Rectal smooth muscle tissue (tissue), 1 donor: ENCODE measurements at regions not wholly inside any gene's neighbourhood (a gene's known extent, or its start where the extent isn't known, plus 50 kb on each side); places are given as distances from the start of the nearest gene placed in this dataset.
"Not testable (repeated sequence)": the region's sequence is repeated elsewhere in the genome, so short reads cannot be mapped to it uniquely, and the experiment has no call there.

Experiments used
- H3K27ac ChIP-seq: one replicate; pipeline ENCODE4 v1.7.0; 2013; ENCODE audit warnings: low read depth, low read length, inconsistent platforms
- H3K27me3 ChIP-seq: one replicate; pipeline ENCODE4 v1.7.0; 2013; ENCODE audit warnings: low read length; ENCODE audit not compliant: control insufficient read depth, insufficient read depth
- H3K36me3 ChIP-seq: one replicate; pipeline ENCODE4 v1.7.0; 2013; ENCODE audit warnings: low read length; ENCODE audit not compliant: control insufficient read depth, insufficient read depth
- H3K4me1 ChIP-seq: one replicate; pipeline ENCODE4 v1.7.0; 2013; ENCODE audit warnings: low read length; ENCODE audit not compliant: control insufficient read depth, insufficient read depth
- H3K4me3 ChIP-seq: one replicate; pipeline ENCODE4 v1.7.0; 2013; ENCODE audit warnings: low read length
- H3K9ac ChIP-seq: one replicate; pipeline ENCODE4 v1.7.0; 2013; ENCODE audit warnings: low read length

DNA sequence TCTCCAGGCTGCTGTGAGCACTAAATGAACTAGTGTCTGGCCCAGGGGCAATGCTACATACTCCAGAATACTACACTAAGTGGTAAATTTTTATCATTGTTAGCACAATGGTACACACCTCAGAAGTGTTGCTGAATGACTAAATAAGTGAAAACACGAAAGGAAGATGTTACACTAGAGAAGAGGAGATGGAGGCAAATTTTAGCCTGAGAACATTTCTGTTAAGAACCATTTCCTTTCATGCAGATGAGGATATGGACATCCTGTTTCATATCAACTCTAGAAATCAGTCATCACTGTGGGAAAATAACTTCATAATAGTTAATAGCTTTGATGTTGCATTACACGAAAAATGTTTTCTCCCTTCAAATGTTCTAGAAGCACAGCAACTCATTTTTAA, 117.6 kb upstream of the STK17B start:
- Histone ChIP-seq H3K4me1 (no peaks in the 10 kb centered on the region), H3K27ac (no peak overlapping the region), H3K9ac (no peak overlapping the region), H3K4me3 (no peak overlapping the region), H3K27me3 (no peaks in the 10 kb centered on the region), H3K36me3 (no peaks in the 10 kb centered on the region)

DNA sequence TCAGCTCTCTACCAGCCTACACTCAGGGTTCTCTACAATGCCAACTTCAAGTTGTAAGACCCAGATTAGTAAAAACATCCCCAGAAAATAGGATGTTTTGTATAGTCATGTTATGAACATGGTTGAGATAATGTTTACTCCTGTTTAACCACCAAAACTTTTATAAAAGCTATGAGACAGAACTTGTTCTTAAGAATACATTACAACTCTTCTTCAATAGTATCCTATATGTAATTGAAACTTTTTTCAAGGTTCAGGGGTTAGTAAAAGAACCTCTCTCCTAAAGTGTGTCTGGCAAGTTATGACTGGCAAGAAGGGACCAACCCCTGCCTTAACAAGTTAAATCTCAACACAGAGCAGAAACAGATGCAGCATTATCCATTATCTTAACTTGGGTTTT, 118.8 kb upstream of the STK17B start:
- Histone ChIP-seq H3K4me1 (no peaks in the 10 kb centered on the region), H3K4me3 (no peak overlapping the region)

DNA sequence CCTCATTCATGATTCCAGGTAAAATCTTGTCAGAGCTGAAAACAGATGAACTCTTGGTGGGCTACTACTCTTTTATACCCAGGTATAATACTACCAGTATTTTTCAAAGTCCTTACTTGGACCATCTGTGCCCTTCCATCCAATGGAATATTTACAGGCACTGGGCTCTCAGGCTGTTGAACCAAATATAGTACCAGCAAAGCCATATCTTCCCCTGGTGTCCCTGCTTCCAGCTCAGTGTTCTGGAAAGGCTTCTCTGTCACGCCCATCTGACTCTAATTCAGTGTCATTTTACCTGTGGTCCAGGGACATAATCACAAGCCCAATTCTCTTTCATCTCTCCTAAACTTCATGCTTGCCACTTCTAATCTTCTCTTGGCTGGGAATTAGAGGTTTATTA, 119.2 kb upstream of the STK17B start:
- no peak overlapping the region for H3K27ac ChIP-seq
- H3K27me3 ChIP-seq = no peaks in the 10 kb centered on the region
- no peaks in the 10 kb centered on the region for H3K4me1 ChIP-seq
- no peaks in the 10 kb centered on the region for H3K36me3 ChIP-seq
- H3K9ac ChIP-seq = no peak overlapping the region
- no peak overlapping the region for H3K4me3 ChIP-seq

More for the DNA sequence above, 118.8 kb upstream of the STK17B start:
- no peaks in the 10 kb centered on the region for H3K27me3 ChIP-seq
- no peaks in the 10 kb centered on the region for H3K36me3 ChIP-seq
- H3K27ac ChIP-seq = no peak overlapping the region
- H3K9ac ChIP-seq = no peak overlapping the region

DNA sequence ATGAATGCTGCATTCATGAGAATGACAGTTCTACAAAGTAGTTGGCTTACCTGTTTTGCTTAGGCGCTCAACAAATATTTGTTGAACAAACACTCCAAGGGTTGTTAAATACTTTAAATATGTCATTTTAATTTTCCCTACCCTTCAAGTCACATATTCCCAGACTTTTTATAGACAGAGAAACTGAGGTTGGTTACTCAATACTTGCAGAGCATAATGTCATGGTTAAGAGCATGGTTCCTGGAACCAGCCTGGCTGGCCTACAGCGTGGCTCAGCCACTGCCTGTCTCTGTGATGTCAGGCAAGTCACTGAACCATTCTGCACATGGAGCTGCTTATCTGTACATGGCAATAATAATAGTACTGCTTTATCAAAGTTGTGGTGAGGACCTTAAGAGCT, 120.0 kb upstream of the STK17B start:
- Histone ChIP-seq H3K4me1 (no peaks in the 10 kb centered on the region), H3K36me3 (no peaks in the 10 kb centered on the region), H3K9ac (no peak overlapping the region), H3K27ac (no peak overlapping the region), H3K4me3 (no peak overlapping the region), H3K27me3 (no peaks in the 10 kb centered on the region)

DNA sequence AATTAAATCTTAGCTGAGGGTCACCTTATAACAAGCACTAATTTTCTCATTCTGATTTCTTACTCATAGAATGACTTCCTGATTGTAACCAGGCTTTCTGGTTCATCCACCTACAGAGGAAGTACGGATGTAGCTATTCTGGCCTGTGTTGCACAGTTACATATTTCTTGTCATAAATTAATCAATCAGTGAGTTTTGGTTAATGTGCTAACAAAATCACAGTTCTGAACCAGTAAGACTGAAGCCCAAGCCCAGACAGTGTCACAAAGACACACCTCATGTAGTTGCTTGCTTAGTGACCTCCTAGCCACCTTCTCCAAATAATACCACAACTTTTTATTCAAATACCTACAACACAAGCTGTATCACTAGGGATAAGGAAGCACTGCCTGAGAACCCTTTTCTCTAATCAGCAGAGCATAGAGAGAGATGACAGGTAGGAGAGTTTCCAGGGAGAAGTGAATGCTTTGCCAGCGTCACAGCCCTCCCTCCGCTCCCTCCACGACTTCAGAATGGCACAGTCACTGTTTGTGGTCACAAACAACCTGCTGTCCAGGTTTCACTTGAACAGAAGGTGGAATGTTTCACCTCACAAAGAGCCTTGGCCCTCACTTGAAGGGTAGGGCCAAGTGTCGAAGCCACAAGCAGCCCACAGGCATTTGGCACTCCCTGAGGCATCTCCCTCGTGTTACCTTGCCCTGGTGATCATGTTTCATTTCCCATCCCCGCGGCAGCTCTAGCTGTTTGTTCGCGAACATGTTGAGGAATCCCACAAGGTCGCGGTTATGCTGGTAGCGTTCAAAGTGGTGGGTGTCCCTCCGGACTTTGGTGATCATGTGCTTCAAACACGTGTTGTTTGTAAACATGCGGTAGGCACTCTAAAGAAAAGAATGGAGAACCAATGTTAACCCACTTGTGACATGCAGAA, 120.8 kb upstream of the STK17B start:
- Histone ChIP-seq H3K9ac (no peak overlapping the region), H3K27ac (no peak overlapping the region), H3K4me3 (no peak overlapping the region), H3K27me3 (no peaks in the 10 kb centered on the region), H3K4me1 (no peaks in the 10 kb centered on the region), H3K36me3 (no peaks in the 10 kb centered on the region)

DNA sequence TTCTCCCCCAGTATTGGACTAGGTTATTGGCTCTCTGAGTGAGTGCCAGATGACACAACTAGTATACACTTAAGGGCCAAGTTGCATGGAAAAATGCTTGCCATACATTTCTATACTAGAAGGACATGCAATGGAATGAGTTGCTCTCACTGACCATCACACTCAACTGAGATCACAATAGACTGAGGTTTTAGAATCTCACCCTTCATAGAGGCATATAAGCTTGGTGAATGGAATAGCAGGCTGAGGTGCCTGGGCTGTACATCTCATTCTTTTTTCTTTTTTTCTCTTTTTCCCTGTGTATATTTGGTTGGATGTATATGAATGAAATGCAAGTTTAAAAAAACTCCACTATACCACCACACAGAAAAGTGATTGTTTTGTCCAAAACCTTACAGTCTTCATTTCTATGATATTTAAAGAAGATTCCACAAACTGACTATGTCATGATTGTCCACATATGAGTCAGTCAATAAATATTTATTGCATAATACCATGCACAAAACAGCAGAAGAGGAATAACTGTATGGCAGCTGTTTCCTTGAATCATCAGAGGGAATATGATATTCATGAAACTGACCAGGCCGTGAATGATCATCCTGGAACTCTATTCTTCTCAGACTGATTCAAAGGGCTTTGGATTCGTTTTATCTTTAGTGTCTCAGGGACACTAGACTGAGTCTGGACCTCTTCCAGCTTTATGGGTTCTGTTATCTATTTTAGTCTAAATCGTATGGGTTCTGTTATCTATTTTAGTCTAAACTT, 122.6 kb upstream of the STK17B start:
- no peaks in the 10 kb centered on the region for H3K27me3 ChIP-seq
- no peak overlapping the region for H3K4me3 ChIP-seq
- H3K9ac ChIP-seq = no peak overlapping the region
- H3K27ac ChIP-seq = no peak overlapping the region
- no peaks in the 10 kb centered on the region for H3K4me1 ChIP-seq
- H3K36me3 ChIP-seq = no peaks in the 10 kb centered on the region

DNA sequence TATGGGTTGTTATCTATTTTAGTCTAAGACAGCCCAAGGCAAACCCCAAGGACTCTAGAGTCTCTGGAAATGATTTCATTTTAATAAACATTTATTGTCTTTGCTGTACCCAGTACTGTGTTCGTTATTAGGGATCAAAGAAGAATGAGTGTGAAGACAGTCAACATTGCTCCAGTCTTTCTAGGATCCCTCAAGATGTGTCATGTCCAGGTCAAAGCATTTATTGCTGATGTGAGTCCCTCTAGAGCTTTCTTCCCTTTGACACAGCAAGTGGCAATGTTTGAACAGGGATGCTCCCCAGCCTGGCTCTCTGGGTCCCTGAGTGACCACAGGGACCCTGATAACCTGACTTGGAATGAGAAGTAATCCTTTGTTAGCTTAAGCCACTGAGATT, 123.1 kb upstream of the STK17B start:
- H3K36me3 ChIP-seq = no peaks in the 10 kb centered on the region
- no peak overlapping the region for H3K9ac ChIP-seq
- H3K27ac ChIP-seq = no peak overlapping the region
- H3K27me3 ChIP-seq = no peaks in the 10 kb centered on the region
- no peak overlapping the region for H3K4me3 ChIP-seq
- no peaks in the 10 kb centered on the region for H3K4me1 ChIP-seq

DNA sequence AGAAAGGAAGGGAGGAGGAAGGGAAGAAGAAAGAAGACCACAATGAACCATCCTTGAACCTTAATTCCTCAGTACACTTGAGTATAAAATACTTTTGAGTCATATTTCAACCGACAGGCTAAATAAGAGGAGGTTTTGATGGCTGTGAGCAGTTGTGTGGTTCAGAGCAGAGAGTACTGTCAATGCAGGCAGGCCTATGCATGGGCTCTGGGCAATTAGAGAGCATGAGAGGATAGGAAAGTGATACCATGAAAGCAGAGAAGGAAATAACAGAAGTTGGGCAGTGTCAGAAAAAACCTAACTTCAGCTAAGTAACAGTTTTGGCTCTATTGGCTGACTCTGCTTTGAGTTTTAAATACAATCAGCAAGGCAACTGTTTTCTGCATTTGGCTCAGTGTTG, 123.6 kb upstream of the STK17B start:
- Histone ChIP-seq H3K27me3 (no peaks in the 10 kb centered on the region), H3K36me3 (no peaks in the 10 kb centered on the region), H3K4me3 (no peak overlapping the region), H3K27ac (no peak overlapping the region), H3K9ac (no peak overlapping the region), H3K4me1 (no peaks in the 10 kb centered on the region)

DNA sequence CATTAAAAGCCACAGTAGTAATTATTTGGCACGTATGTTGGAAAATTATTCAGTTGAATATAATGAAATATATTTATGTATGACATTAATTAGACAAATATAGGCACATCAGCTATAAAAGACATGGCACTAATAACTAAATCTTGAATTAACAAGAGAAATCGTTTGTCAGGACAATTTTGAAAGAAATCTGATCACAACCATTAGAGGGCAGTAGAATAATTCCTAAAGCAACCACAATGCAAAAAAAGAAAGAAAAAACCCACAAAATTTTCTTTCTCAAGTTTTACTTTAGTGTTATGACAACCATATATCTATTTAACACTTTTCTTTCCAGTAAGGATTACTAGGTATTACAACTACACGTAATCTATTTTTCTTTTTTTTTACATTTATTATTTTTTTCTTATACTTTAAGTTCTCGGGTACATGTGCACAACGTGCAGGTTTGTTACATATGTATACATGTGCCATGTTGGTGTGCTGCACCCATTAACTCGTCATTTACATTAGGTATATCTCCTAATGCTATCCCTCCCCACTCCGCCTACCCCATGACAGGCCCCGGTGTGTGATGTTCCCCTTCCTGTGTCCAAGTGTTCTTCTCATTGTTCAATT, 126.8 kb upstream of the STK17B start:
- H3K4me3 ChIP-seq, H3K36me3 ChIP-seq, H3K9ac ChIP-seq, H3K4me1 ChIP-seq, H3K27me3 ChIP-seq, H3K27ac ChIP-seq: not testable (repeated sequence)

DNA sequence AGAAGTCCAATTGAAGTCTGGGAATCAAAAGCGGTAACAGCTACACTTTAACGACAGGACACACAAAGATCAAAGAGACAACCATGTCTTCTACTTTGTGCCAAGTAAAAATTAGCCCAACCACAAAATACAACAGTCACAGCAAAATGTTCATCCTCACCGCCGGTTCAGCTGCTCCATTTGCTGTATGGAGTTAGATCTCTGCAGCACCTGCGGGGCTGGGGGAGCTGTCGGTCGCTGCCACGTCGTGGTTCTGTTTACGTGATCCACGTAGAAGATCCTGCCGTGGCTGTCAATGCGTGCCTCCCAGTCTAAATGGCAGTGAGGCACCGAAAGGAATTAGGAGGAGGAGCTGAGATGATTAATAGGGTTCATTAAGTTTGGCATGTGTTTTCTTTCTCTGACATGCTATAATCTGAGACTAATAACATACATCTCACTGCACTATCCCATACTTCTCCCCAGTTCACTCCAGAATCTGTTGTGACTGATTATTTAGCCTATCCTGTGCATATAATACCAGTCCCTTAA, 136.5 kb upstream of the STK17B start:
- no peak overlapping the region for H3K4me3 ChIP-seq
- no peak overlapping the region for H3K9ac ChIP-seq
- no peaks in the 10 kb centered on the region for H3K27me3 ChIP-seq
- H3K4me1 ChIP-seq = no peaks in the 10 kb centered on the region
- no peaks in the 10 kb centered on the region for H3K36me3 ChIP-seq
- no peak overlapping the region for H3K27ac ChIP-seq

DNA sequence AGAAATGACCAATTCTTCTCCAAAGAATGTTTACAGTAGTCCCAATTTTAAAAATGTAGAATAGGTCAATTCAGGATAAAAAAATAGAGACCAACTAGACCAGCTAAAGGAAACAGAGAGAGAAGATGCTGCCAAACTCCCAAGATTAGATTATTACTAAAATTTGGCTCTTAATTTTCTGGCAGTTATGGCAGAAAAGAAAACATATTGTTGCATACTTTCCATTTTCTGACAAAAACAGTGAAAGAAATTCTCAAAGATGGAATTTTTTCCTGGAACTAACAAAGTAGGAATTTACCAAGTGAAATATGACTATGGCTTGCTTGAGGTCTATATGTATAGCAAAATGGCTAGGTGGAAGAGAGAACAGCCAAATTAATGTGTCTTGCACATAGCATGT, 138.3 kb upstream of the STK17B start:
- no peak overlapping the region for H3K4me3 ChIP-seq

DNA sequence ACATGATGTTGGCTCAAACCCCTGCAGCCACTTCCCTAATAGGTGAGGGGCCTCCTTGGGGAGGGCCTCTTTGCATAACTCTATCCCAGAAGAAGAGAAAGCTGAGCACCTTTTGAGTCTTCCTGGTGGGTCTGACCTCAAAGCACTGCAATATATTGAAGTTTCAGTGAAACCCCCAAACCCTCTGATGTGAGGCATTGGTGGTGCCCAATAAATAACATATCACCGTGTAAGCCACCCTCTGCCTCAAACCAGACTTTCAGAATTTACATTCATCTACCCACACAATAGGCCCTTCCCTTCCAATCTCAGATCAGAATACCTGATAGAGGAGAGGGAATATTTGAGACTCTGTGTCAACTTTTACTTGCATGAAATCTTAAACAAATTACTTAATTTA, 142.8 kb upstream of the STK17B start:
- H3K27ac ChIP-seq = no peak overlapping the region
- H3K4me1 ChIP-seq = no peaks in the 10 kb centered on the region
- H3K36me3 ChIP-seq = no peaks in the 10 kb centered on the region
- H3K9ac ChIP-seq = no peak overlapping the region
- no peak overlapping the region for H3K4me3 ChIP-seq
- no peaks in the 10 kb centered on the region for H3K27me3 ChIP-seq

More for the DNA sequence above, 138.3 kb upstream of the STK17B start:
- Histone ChIP-seq H3K4me1 (no peaks in the 10 kb centered on the region), H3K9ac (no peak overlapping the region), H3K27ac (no peak overlapping the region), H3K36me3 (no peaks in the 10 kb centered on the region), H3K27me3 (no peaks in the 10 kb centered on the region)
